HCT116 (cell line): ENCODE measurements at regions not wholly inside any gene's neighbourhood (a gene's known extent, or its start where the extent isn't known, plus 50 kb on each side); places are given as distances from the start of the nearest gene placed in this dataset.

ENCODE experiments used
- ATAC-seq: fragments of 200-7000 bp; cut with Tn5 transposase; 2 replicates; pipeline ENCODE4 v1.9.1; 2020; ENCODE audit warnings: mild to moderate bottlenecking, moderate library complexity
- BruUV-seq: library from RNA; stranded (reverse); fragments of 400-500 nt; replicated peaks from 2 replicates; lab custom pipeline; 2021; lab: Mats Ljungman, UMichigan
- CTCF ChIA-PET: fragments of 300-600 bp; sonication (Branson Sonifier 250); formaldehyde crosslinking; loops from one replicate; lab custom pipeline; 2021; ENCODE audit warnings: antibody characterized with exemption; lab: Charles Lee
- POLR2A ChIA-PET: fragments of 300-600, 350-600 bp; sonication (Branson Sonifier 250); formaldehyde crosslinking; loops from one replicate; lab custom pipeline; 2021; ENCODE audit warnings: antibody characterized with exemption; lab: Charles Lee
- RAD21 ChIA-PET, 2 experiments: fragments of 300-600 bp; sonication (Branson Sonifier 250); formaldehyde crosslinking; loops; one replicate each; lab custom pipeline; 2023; ENCODE audit warnings: low total read pairs in 2 of 2; ENCODE audit not compliant: uncharacterized antibody in 2 of 2, unreplicated experiment in 2 of 2, low non-redundant PET in 1 of 2; lab: Charles Lee
- DNase-seq: peaks from one replicate; pipeline ENCODE4 v3.0.0-alpha.2; 2010; ENCODE audit warnings: low read depth, low spot score
- H2AFZ ChIP-seq: fragments of 200-600 bp; shearing (Covaris generic), sonication (generic); 2 replicates; pipeline ENCODE4 v1.6.1; 2017; ENCODE audit warnings: low read depth, mixed run types, mixed read lengths, antibody characterized with exemption, low read length; ENCODE audit not compliant: poor library complexity, severe bottlenecking
- H3K27ac ChIP-seq: 2 replicates; pipeline ENCODE4 v1.5.1; 2012; ENCODE audit warnings: low read depth, low read length
- H3K27me3 ChIP-seq: fragments of 200-600 bp; sonication (generic); 2 replicates; pipeline ENCODE4 v1.6.1; 2016; ENCODE audit warnings: mixed run types, low read length, mixed read lengths; ENCODE audit not compliant: insufficient read depth
- H3K36me3 ChIP-seq, 2 experiments: fragments of 200-500 bp in 1 of 2; fragments of 200-600 bp in 1 of 2; sonication (Bioruptor generic) in 1 of 2; sonication (generic) in 1 of 2; 2 replicates each; pipeline versions ENCODE4 v1.5.1 to v1.6.1; 2014 to 2016; ENCODE audit warnings: low read length in 2 of 2, inconsistent platforms in 1 of 2, mixed read lengths in 1 of 2, mixed run types in 1 of 2; ENCODE audit not compliant: insufficient read depth in 2 of 2, control insufficient read depth in 1 of 2
- H3K4me1 ChIP-seq, 2 experiments: fragments of 200-600 bp in 1 of 2; sonication (generic) in 1 of 2; 2 replicates each; pipeline versions ENCODE4 v1.5.1 to v1.6.1; 2012 to 2017; ENCODE audit warnings: low read length in 2 of 2, inconsistent platforms in 1 of 2, mild to moderate bottlenecking in 1 of 2, mixed read lengths in 1 of 2, mixed run types in 1 of 2, moderate library complexity in 1 of 2; ENCODE audit not compliant: insufficient read depth in 2 of 2, control insufficient read depth in 1 of 2
- H3K4me2 ChIP-seq: fragments of 200-600 bp; sonication (generic); 2 replicates; pipeline ENCODE4 v1.6.1; 2017; ENCODE audit warnings: mixed run types, low read length, mixed read lengths
- H3K4me3 ChIP-seq, 2 experiments: fragments of 200-600 bp in 1 of 2; sonication (generic) in 1 of 2; replicated peaks in 1 of 2; 2 replicates each; pipeline ENCODE4 v1.5.1; 2011 to 2016; ENCODE audit warnings: low read length in 2 of 2, control low read depth in 1 of 2, low read depth in 1 of 2, mild to moderate bottlenecking in 1 of 2, mixed read lengths in 1 of 2, mixed run types in 1 of 2
- H3K79me2 ChIP-seq: fragments of 200-600 bp; sonication (generic); 2 replicates; pipeline ENCODE4 v1.6.1; 2017; ENCODE audit warnings: mild to moderate bottlenecking, mixed run types, low read length, moderate library complexity, mixed read lengths; ENCODE audit not compliant: insufficient read depth
- H3K9ac ChIP-seq: fragments of 200-600 bp; sonication (generic); 2 replicates; pipeline ENCODE4 v1.6.1; 2016; ENCODE audit warnings: low read length, mixed read lengths
- H3K9me2 ChIP-seq: fragments of 200-600 bp; sonication (generic), shearing (Covaris generic); 2 replicates; pipeline ENCODE4 v1.6.1; 2017; ENCODE audit warnings: mixed run types, mild to moderate bottlenecking, moderate library complexity; ENCODE audit not compliant: insufficient read depth
- H3K9me3 ChIP-seq, 2 experiments: fragments of 200-500 bp in 1 of 2; fragments of 200-600 bp in 1 of 2; sonication (Bioruptor generic) in 1 of 2; sonication (generic) in 1 of 2; 2 replicates each; pipeline ENCODE4 v1.6.1; 2014 to 2017; ENCODE audit warnings: low read length in 2 of 2, mixed read lengths in 2 of 2, inconsistent platforms in 1 of 2, low read depth in 1 of 2, mild to moderate bottlenecking in 1 of 2, mixed run types in 1 of 2, moderate library complexity in 1 of 2; ENCODE audit not compliant: control insufficient read depth in 1 of 2, insufficient read depth in 1 of 2
- H4K20me1 ChIP-seq: fragments of 200-600 bp; sonication (generic), shearing (Covaris generic); 2 replicates; pipeline ENCODE4 v1.6.1; 2017; ENCODE audit warnings: mixed run types, mild to moderate bottlenecking, moderate library complexity; ENCODE audit not compliant: insufficient read depth
- ATF3 ChIP-seq: IDR thresholded peaks from 2 replicates; pipeline ENCODE4 v1.6.1; 2012
- CBX3 ChIP-seq: IDR thresholded peaks from 2 replicates; pipeline ENCODE4 v1.6.1; 2012; ENCODE audit warnings: low read depth
- CEBPB ChIP-seq: IDR thresholded peaks from 2 replicates; pipeline ENCODE4 v1.6.1; 2012; ENCODE audit warnings: low read depth
- CTCF ChIP-seq, 3 experiments: fragments of 200-600 bp in 1 of 3; sonication (generic) in 1 of 3; IDR thresholded peaks in 2 of 3; conservative IDR thresholded peaks in 1 of 3; 2 replicates each; pipeline ENCODE4 v1.5.1; 2012 to 2017; ENCODE audit warnings: low read depth in 2 of 3, low read length in 2 of 3, antibody characterized with exemption in 1 of 3, borderline replicate concordance in 1 of 3, control low read depth in 1 of 3, mild to moderate bottlenecking in 1 of 3, mixed read lengths in 1 of 3, mixed run types in 1 of 3, moderate library complexity in 1 of 3; ENCODE audit not compliant: insufficient read depth in 1 of 3
- EGR1 ChIP-seq: IDR thresholded peaks from 2 replicates; pipeline ENCODE4 v1.6.1; 2012; ENCODE audit warnings: low read depth
- ELF1 ChIP-seq: IDR thresholded peaks from 2 replicates; pipeline ENCODE4 v1.6.1; 2012; ENCODE audit warnings: low read depth, borderline replicate concordance
- EZH2 ChIP-seq: fragments of 200-600 bp; sonication (generic); IDR thresholded peaks from 2 replicates; pipeline ENCODE4 v1.6.1; 2017; ENCODE audit warnings: antibody characterized with exemption, mixed run types
- EZH2phosphoT487 ChIP-seq: fragments of 200-600 bp; IDR thresholded peaks from 2 replicates; pipeline ENCODE4 v1.6.1; 2018; ENCODE audit warnings: antibody characterized with exemption, borderline replicate concordance
- FOSL1 ChIP-seq: IDR thresholded peaks from 2 replicates; pipeline ENCODE4 v1.6.1; 2012; ENCODE audit warnings: low read depth
- JUND ChIP-seq: IDR thresholded peaks from 2 replicates; pipeline ENCODE4 v1.6.1; 2012
- POLR2AphosphoS5 ChIP-seq: IDR thresholded peaks from 2 replicates; pipeline ENCODE4 v1.6.1; 2011; ENCODE audit warnings: mild to moderate bottlenecking, low read depth, low read length, moderate library complexity
- RAD21 ChIP-seq: IDR thresholded peaks from 2 replicates; pipeline ENCODE4 v1.6.1; 2012; ENCODE audit warnings: low read depth, mild to moderate bottlenecking
- SP1 ChIP-seq: IDR thresholded peaks from 2 replicates; pipeline ENCODE4 v1.6.1; 2012; ENCODE audit warnings: low read depth
- SRF ChIP-seq: IDR thresholded peaks from 2 replicates; pipeline ENCODE4 v1.6.1; 2012; ENCODE audit warnings: low read depth
- TCF7L2 ChIP-seq: IDR thresholded peaks from 2 replicates; pipeline ENCODE4 v1.7.0; 2011; ENCODE audit warnings: borderline replicate concordance, inconsistent platforms; ENCODE audit not compliant: insufficient read depth, insufficient read length; ENCODE audit errors: extremely low read depth
- YY1 ChIP-seq: IDR thresholded peaks from 2 replicates; pipeline ENCODE4 v1.6.1; 2011; ENCODE audit warnings: low read length, low read depth, moderate library complexity, mild to moderate bottlenecking; ENCODE audit not compliant: insufficient replicate concordance; ENCODE audit errors: extremely low read depth
- ZBTB33 ChIP-seq: IDR thresholded peaks from 2 replicates; pipeline ENCODE4 v1.6.1; 2011; ENCODE audit warnings: mild to moderate bottlenecking, low read length, moderate library complexity; ENCODE audit not compliant: insufficient replicate concordance; ENCODE audit errors: extremely low read depth
- ZFX ChIP-seq: fragments of 450-650 bp; IDR thresholded peaks from 2 replicates; pipeline ENCODE4 v1.6.1; 2017
- ZNF274 ChIP-seq: fragments of 200-500 bp; sonication (Bioruptor generic); IDR thresholded peaks from 2 replicates; pipeline ENCODE4 v1.6.1; 2014; ENCODE audit warnings: mild to moderate bottlenecking, low read depth, low read length, inconsistent platforms
- intact Hi-C: fragments of 100-400 bp; cut with micrococcal nuclease; formaldehyde crosslinking; loops from 2 replicates; pipeline ENCODE4 v1.10.0; 2022

GRCh38 chr1:148318123-148318903, 164.8 kb downstream of the PPIAL4G start:
- ChIA-PET RAD21 (no interaction called here), POLR2A (no interaction called here), CTCF (no interaction called here)
- no peaks in the 10 kb centered on the region for H3K27me3 ChIP-seq
- TF ChIP-seq FOSL1 (no peak), SRF (no peak), JUND (no peak), CTCF (IDR thresholded peaks at IDR 0.05 in 2 of 3, conservative IDR thresholded peaks at IDR 0.05 in 1 of 3; ENCODE audit: borderline replicate concordance in 1 of 3, insufficient read depth in 1 of 3, low read depth in 2 of 3, low read length in 2 of 3) (no peak), EZH2phosphoT487 (no peak), TCF7L2 (no peak), ZNF274 (no peak), CBX3 (no peak), ZFX (no peak), RAD21 (no peak), EZH2 (no peak), ATF3 (no peak), ELF1 (no peak), CEBPB (no peak), ZBTB33 (no peak), EGR1 (no peak), YY1 (no peak), SP1 (no peak), POLR2AphosphoS5 (no peak)
- no peak overlapping the region for H3K4me3 ChIP-seq
- no peak overlapping the region for H3K27ac ChIP-seq
- BruUV-seq, result no TSS peak
- no peaks in the 10 kb centered on the region for H3K36me3 ChIP-seq
- ATAC-seq, result no peak
- H2AFZ ChIP-seq, result no peak overlapping the region
- no peaks in the 10 kb centered on the region for H3K9me2 ChIP-seq
- H3K9ac ChIP-seq, result no peak overlapping the region
- no peaks in the 10 kb centered on the region for H3K9me3 ChIP-seq
- no peak overlapping the region for H3K4me2 ChIP-seq
- DNase-seq, result no peak
- intact Hi-C loops, result no loop called here
- no peaks in the 10 kb centered on the region for H3K4me1 ChIP-seq
- no peaks in the 10 kb centered on the region for H4K20me1 ChIP-seq
- no peaks in the 10 kb centered on the region for H3K79me2 ChIP-seq
